AG04450 (cell line): ENCODE measurements at regions not wholly inside any gene's neighbourhood (a gene's known extent, or its start where the extent isn't known, plus 50 kb on each side); places are given as distances from the start of the nearest gene placed in this dataset.

Experiments used
- CTCF ChIA-PET: fragments of 300-600, 350-600 bp; formaldehyde crosslinking; extraction: SDS; loops from one replicate; lab custom pipeline; 2022; ENCODE audit warnings: antibody characterized with exemption, inconsistent platforms; lab: Charles Lee
- POLR2A ChIA-PET: fragments of 350-600 bp; formaldehyde crosslinking; extraction: SDS; loops from one replicate; lab custom pipeline; 2021; ENCODE audit warnings: antibody characterized with exemption, inconsistent platforms; lab: Yijun Ruan, JAX
- DNase-seq: peaks from one replicate; pipeline ENCODE4 v3.0.0-alpha.2; 2011; ENCODE audit warnings: low read depth, low spot score
- H3K27ac ChIP-seq: one replicate; pipeline ENCODE4 v1.5.1; 2012; ENCODE audit warnings: low read depth, low read length, control low read depth
- H3K27me3 ChIP-seq: one replicate; pipeline ENCODE4 v1.6.0; 2012; ENCODE audit warnings: low read length; ENCODE audit not compliant: control insufficient read depth, insufficient read depth
- H3K4me3 ChIP-seq: 2 replicates; pipeline ENCODE4 v1.5.1; 2011; ENCODE audit warnings: mild to moderate bottlenecking, low read depth, low read length, control low read depth
- H3K9me3 ChIP-seq: 2 replicates; pipeline ENCODE4 v1.5.1; 2012; ENCODE audit warnings: low read length; ENCODE audit not compliant: control insufficient read depth, insufficient read depth
- CTCF ChIP-seq: IDR thresholded peaks from 2 replicates; pipeline ENCODE4 v1.5.1; 2011; ENCODE audit warnings: low read depth, low read length, control low read depth, inconsistent platforms

GRCh38 chr15:96097661-96098060, 232.8 kb upstream of the NR2F2 start:
- no peaks in the 10 kb centered on the region for H3K9me3 ChIP-seq
- no peaks in the 10 kb centered on the region for H3K27me3 ChIP-seq
- TF ChIP-seq CTCF, result no peak
- H3K4me3 ChIP-seq, result no peak overlapping the region
- ChIA-PET CTCF (no interaction called here), POLR2A (no interaction called here)
- H3K27ac ChIP-seq, result no peak overlapping the region
- no peak for DNase-seq

GRCh38 chr15:96102631-96103030, 227.9 kb upstream of the NR2F2 start:
- ChIA-PET CTCF (no interaction called here), POLR2A (no interaction called here)
- no peak overlapping the region for H3K4me3 ChIP-seq
- H3K9me3 ChIP-seq, result no peaks in the 10 kb centered on the region
- H3K27ac ChIP-seq, result no peak overlapping the region
- H3K27me3 ChIP-seq, result no peaks in the 10 kb centered on the region
- no peak for TF ChIP-seq CTCF
- no peak for DNase-seq

GRCh38 chr15:96106181-96106580, 224.3 kb upstream of the NR2F2 start:
- TF ChIP-seq CTCF, result no peak
- H3K9me3 ChIP-seq, result no peaks in the 10 kb centered on the region
- H3K4me3 ChIP-seq, result no peak overlapping the region
- ChIA-PET POLR2A (no interaction called here), CTCF (no interaction called here)
- no peak overlapping the region for H3K27ac ChIP-seq
- DNase-seq, result no peak
- no peaks in the 10 kb centered on the region for H3K27me3 ChIP-seq

GRCh38 chr15:96106628-96107027, 223.9 kb upstream of the NR2F2 start:
- no peaks in the 10 kb centered on the region for H3K27me3 ChIP-seq
- no peak for DNase-seq
- H3K27ac ChIP-seq, result no peak overlapping the region
- no peak for TF ChIP-seq CTCF
- no peak overlapping the region for H3K4me3 ChIP-seq
- no peaks in the 10 kb centered on the region for H3K9me3 ChIP-seq
- ChIA-PET POLR2A (no interaction called here), CTCF (no interaction called here)

GRCh38 chr15:96107916-96108315, 222.6 kb upstream of the NR2F2 start:
- Histone ChIP-seq H3K27ac (no peak overlapping the region), H3K4me3 (no peak overlapping the region), H3K27me3 (no peaks in the 10 kb centered on the region), H3K9me3 (no peaks in the 10 kb centered on the region)
- ChIA-PET CTCF (no interaction called here), POLR2A (no interaction called here)
- TF ChIP-seq CTCF, result no peak
- no peak for DNase-seq
